Vagina (tissue), 2 donors: ENCODE measurements at regions not wholly inside any gene's neighbourhood (a gene's known extent, or its start where the extent isn't known, plus 50 kb on each side); places are given as distances from the start of the nearest gene placed in this dataset.

ENCODE experiments used
- CTCF ChIP-seq, 3 experiments: fragments of 450-650 bp in 2 of 3; fragments of 200-600 bp in 1 of 3; sonication (generic) in 1 of 3; IDR thresholded peaks; one replicate each; pipeline ENCODE4 v1.5.1; 2017 to 2019; ENCODE audit warnings: antibody characterized with exemption in 3 of 3, mild to moderate bottlenecking in 2 of 3, moderate library complexity in 2 of 3
- POLR2A ChIP-seq, 2 donors: fragments of 450-650 bp; IDR thresholded peaks; one replicate each; pipeline ENCODE4 v1.6.1; 2017; ENCODE audit warnings: antibody characterized with exemption in 2 of 2, mild to moderate bottlenecking in 2 of 2, moderate library complexity in 2 of 2

GRCh38 chr2:216944733-216945132 lies 84.9 kb upstream of the TNP1 start:
- TF ChIP-seq CTCF (IDR thresholded peaks at IDR 0.05) = no peak
- TF ChIP-seq POLR2A (IDR thresholded peaks at IDR 0.05) = no peak
